Activated naive CD8-positive, alpha-beta T cell treated with anti-CD3 and anti-CD28 coated beads, Interleukin-2, amount 50 U/mL, for 16 hours (primary cell): ENCODE measurements at regions not wholly inside any gene's neighbourhood (a gene's known extent, or its start where the extent isn't known, plus 50 kb on each side); places are given as distances from the start of the nearest gene placed in this dataset.
"Not testable (repeated sequence)": the region's sequence is repeated elsewhere in the genome, so short reads cannot be mapped to it uniquely, and the experiment has no call there.

Experiments
- DNase-seq: peaks from one replicate; pipeline ENCODE4 v3.0.0-alpha.2; 2020; ENCODE audit warnings: low read depth, low spot score

DNA sequence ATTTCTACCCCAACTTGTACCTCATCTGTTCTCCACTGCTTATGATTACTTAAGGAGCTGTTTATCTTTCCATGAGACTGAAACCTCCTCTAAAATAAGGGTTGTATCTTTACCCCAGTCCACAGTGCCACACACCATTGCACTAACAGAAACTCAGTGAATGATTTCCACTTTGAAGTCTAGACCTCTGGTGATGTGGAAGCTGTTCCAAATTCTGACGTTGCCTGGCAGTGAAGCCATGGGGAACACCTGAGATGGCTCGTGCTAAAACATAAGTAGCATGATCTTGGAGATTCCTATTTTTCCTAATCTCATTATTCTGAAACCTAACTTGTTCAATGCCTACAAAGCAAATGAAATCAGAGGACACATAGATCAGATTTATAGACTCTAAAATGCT, 583.2 kb downstream of the EBF1 start:
- DNase-seq, result no peak

DNA sequence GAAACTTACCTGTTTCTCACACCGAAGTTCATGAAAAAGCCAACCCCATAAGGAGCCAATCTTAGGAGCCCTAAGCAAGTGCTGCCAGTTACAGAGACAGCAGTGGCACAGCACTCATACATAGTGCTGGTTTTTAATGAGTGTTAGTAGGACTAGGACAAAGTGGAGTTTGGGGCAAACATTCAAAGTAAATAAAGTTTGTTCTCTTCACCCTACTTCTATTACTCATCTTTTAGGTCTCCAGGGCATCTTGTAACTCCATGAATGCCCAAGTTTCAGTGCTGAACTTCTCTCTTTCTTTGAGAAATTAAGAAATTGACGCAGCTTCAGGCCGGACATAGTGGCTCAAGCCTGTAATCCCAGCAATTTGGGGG, 584.7 kb downstream of the EBF1 start:
- no peak for DNase-seq

DNA sequence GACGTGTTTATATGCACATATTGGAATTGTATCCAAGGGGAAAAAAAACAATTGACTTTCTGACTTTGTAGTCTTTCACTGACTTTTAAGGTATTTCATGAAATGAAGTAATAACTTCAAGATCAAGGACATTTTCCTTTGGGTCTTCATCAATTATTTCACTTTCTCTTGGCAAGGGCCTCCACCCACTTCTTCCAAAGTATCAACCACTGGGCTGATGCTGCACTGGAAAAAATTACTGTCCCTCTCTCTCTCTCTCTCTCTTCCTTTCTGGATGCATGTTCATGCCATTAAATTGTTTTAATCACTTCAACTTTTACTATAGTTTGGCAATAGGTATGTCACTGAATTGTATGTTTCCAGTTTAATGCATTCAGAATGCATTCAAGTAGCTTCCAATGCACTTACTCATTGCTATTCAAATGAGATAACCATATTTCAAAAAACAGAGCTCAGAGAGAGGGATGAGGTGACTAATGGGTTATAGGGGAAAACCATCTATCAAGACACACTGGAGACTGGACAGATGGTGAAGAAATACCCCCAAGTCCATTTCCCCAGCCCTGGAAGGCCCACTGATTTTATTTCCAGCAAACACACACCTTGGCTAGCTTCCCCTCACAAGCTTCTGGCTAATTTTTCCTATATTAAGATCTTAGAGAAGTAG, 585.3 kb downstream of the EBF1 start:
- no peak for DNase-seq

DNA sequence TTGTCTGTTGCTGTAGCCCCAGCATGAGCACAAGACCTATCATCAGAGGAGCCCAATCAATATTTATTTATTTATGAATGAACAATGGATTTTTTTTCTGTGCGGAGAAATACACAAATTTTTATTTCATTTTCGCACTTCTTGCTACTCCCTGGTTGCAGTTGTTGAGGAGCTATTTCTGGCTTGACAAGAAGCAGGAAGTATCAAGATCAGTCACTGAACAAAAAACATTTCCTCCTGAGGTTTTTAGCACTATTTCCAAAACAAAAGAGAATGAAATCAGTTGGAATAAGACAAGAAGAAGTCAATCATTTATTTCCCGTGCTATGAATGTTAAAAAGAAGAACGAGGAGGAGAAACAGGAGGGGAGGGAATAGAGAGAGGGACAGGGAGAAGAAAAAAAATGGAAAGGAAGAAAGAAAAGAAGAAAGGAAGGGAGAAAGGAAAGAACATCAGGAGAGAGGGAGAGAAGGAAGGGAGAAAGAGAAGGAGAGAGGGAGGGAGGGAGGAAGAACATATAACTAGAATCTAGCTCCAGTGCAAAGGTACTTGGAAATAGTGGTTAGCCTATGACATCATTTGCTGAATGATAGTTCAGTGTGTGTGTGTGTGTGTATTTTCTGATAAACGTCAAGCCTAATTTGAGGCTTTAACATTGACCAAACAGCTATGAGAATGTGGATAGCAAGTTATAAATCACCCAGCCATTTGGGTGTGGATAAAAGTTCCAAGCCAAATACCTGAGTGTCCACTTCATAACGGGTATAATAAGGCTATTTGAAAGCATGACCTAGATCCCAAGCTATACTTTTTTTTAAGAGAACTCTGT, 586.0 kb downstream of the EBF1 start:
- DNase-seq, result no peak

DNA sequence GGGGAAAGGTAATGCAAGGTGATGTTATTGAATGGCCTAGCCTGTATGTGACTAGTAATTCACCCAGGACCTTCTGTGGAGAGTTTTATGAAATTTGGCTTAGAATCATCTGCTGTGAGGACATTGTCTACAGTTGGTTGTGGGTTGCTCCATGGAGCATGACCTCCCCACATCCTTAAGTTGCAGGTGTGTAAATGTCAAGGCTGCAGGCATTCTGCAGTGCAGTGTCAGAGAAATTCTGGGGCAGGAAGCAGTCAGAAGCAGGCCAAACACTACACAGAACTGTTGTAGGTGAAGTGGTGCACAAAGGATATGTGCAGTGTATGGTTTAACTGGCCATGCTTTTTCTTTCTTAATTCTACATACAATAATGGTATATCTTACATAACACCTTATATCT, 588.3 kb downstream of the EBF1 start:
- no peak for DNase-seq

DNA sequence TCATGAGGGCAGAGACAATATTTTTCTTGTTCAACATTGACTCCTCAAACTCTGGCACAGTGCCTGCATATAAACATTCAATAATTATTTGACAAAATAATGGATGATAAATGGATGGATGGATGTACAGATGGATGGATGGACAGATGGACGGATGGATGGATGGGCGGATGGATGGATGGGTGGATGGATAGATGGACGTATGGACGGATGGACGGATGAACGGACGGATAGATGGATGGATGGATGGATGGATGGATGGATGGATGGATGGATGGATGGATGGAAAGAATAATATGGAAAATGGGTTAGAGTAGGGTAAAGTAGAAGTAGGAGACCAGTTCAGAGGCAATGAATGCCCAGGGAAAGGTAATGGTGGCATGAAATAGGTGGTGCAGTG, 589.2 kb downstream of the EBF1 start:
- DNase-seq, result no peak

DNA sequence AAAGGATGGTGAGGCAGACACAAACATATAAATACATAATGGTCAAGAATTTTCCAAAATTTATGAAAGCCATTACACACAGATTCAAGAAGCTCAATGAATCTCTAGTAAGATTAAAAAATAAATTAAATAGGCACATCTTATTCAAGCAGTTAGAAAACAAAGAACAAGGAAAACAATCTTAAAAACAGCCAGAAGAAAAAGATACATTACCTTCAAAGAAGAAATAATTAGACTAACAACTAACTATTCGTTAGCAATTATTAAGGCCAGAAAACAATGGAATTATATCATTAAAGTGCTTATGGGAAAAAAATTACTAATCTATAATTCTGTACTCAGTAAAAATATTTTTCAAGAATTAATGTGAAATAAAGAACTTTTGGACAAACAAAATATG, 593.1 kb downstream of the EBF1 start:
- no peak for DNase-seq

DNA sequence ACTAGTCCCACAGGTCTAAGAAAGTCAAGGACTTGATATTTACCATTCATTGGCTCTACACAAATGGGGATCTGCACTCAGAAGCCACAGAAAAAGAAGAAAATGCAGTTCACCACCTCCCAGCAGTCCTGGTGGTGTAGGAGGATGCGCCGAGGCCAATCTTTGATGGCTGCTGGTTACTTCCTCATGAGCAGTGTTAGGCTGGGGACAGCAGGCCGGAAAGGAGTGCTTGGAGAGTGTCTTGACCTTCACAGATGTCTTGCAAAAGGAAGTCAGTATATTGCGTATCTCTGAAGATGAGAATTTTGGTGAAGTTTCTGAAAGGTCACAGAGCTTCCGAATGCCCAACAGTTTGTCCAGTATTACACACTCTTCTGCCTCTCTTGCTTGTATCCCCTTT, 597.0 kb downstream of the EBF1 start:
- DNase-seq, result no peak

DNA sequence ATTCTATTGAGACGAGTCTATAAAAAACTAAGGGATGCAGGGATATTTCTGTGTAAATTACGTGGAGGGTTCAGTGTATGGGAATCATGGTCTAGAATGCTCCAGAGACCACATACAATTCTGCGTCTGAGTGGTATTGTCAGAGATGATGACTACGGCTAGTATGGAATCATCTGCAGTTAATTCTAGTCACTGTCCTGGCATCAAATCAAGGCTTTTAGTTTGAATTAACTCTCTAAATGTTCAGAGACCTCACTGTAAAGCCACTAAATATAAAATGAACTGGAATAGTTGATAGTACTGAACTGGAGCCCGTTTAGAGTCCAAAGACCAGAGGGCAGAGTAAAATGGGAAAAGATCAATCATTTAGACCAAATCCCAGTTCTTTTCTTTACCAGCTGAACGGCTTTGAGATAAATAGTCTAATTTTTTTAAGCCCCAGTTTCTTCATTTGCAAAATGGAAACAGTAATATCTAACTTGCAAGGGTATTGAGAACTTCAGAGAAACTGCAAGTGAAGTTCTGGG, 599.8 kb downstream of the EBF1 start:
- no peak for DNase-seq

DNA sequence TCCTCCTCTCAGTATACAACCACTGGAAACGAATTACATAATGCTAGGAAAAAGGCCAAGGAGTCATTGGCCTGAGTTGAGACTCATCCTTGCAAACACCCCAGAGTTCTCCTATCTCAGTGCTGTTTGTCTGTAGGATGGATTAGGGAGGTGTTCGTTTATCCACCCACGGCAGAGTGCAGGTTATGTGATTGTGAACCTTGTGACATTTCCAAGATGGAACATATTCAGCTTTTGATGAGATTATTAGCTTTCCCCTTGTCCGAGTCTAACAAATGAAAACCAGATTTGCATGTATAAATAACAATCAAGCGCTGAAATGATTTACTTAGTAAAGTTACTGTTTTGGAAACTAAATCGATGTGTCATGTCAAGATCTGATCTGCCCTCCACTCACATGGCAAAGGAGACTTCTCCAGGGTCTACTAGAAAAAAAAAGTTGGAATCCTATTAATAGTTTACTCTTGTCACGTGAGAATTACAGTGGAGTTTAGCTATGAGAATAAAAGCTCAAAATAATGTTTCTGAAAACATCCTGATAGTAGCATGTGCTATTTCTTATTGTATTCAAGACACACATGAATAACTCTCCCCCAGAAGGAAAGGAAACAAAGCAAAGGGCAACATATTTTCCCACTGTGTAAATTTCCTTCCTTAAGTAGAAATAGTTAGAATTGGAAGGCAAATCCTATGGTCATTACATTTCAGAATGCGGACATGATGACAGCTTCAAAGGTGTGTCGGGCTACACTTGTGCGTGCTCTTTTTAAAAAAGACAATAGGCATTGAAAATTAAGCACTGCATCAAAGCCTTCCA, 600.4 kb downstream of the EBF1 start:
- DNase-seq, result no peak

DNA sequence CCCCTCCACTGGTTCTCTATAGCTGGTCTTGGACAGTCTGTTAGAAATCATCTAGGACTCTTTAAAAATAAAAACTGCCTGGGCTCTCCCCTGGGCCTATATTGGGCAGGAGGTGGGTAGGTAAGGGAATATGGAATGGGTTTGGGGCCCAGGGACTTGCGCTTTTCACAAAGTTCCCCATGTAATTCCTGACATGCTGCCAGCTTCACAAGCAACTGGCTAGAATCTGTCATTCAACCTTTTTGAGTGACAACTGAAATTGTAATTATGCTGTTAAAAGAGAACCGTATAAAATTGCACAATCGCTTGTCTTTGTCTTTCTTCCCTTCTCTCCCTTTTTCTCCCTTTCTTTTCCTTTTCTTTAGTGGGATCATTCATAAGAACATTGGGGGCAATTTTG, 603.1 kb downstream of the EBF1 start:
- no peak for DNase-seq

DNA sequence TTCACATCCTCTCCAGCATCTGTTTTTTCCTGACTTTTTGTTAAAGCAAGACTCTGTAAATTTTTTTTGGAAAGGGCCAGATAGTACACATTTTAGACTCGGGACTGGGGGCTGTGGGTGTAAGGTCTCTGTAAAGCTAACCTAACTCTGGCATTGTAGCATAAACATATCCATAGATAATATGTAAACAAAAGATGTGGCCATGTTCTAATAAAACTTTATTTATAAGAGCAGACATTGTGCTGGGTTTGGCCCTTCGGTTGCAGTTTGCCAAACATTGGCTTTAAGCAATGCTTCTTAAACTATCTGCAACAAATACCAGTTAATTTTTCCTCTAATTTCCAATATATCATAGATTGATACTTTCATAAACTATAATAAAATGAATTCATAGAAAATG, 605.2 kb downstream of the EBF1 start:
- no peak for DNase-seq

DNA sequence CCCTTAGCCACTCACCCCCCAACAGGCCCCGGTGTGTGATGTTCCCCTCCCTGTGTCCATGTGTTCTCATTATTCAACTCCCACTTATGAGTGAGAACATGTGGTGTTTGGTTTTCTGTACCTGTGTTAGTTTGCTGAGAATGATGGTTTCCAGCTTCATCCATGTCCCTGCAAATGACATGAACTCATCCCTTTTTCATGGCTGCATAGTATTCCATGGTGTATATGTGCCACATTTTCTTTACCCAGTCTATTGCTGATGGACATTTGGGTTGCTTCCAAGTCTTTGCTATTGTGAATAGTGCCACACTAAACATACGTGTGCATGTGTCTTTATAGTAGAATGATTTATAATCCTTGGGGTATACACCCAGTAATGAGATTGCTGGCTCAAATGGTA, 605.7 kb downstream of the EBF1 start:
- not testable (repeated sequence) for DNase-seq

DNA sequence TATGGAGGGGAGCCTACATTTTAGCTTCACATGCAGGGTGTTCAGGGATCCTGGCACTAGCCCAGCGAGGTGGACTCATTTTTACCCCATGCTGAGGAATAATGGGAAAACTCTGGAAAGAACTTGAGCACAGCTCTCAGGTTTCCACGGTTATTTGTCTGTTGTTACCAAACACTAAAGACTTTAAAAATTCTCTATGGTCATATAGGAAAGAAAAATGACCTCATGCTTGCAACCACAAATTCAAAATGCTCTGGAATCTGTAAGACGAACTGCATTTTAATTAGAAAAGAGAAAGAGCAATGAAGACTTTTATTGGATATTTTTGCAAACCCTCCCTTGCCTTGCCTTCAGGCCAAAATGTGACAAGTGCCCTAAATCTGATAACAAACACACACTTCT, 606.9 kb downstream of the EBF1 start:
- no peak for DNase-seq

DNA sequence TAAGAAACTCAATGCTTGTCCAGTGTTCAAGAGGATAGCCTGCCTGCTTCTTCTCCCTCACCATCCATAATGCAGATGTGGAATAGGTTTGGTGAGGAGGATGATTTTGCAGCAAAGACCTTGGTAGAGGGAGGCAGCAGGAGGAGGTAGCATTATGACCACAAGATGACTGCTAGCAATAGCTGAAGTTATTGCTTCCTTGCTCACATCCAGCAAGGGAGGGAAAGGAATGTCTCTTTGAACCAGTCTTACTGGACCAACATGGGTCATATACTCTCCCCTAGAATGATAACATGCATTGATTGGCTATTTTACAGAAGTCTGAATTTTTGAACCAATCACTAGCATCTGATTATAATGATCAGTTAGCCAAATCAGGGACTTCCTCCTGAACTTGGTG, 607.6 kb downstream of the EBF1 start:
- no peak for DNase-seq

DNA sequence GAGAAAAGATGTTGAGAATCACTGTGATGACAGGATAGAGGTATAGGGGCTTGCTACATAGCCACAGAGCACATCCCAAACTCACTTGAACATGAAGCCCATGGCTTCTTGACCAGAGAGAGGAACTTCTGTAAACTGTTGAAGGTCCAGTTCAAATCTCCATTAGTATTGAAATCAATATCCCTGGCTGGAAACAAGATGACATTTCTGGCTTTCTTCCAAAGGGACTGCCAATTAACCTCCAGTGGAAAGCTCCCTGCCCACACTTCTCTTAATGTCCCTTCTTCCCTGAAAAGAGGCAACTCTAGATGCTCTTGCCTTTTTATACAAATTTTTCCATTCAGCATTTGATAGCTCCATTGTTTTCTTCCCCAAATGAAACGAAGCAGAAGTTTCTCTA, 612.1 kb downstream of the EBF1 start:
- DNase-seq, result no peak

DNA sequence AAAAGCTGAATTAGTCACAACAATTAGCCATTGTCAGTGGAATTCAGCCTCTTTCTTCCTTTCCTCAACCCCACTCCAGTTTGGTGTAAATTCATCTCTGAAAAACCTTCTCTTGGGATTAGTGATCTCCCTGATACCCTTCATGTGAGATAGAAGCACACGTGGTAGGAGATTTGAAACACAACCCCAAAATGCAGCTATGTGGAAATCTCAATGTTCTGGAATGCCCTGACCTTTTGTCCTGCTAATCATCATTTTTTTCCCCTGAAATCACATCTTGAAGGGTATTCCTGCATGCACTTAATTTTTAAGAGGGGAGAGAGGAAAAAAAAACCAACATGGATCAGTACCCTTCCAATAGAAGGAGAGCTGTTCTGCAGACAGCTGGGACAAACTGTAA, 612.6 kb downstream of the EBF1 start:
- no peak for DNase-seq

DNA sequence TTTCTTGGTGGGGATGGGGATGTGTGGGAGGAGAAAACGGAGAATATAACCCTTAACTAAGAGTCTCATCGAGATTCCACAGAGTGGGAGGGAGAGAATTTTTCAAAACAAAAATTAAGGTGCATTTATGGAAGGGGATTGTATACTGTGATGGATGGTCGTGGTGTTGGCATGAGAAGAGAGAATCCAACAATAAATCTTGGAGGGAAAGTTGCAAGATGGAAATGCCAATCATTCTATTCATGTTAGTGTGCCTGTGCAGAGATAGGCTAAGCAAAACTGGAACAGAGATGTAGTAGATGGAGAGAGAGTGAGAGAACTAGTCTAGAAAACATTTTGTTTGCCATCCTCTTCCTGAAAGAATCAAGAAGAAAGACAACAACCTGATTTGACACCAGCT, 613.1 kb downstream of the EBF1 start:
- DNase-seq, result no peak

DNA sequence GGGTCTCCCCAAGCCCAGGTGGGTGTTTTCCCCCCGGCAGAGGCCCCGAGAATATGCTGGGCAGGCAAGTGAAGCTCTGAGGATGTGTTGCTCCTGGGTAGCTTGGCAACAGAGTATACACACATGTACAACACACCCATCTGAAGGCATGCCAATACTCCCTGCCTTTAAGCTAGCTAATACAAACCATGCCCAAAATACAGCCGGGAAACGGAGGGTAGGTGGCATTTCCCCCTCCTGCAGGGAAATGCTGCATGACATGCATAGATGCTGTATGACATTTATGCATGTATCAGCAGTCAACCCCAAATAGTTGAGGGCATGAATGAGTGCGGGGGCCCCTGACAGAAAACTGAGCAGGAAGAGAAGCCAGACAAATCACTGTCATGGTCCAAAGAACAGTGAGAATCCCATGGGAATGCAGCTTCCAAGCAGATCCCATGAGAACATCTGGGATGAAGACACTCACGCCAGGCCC, 614.1 kb downstream of the EBF1 start:
- no peak for DNase-seq

DNA sequence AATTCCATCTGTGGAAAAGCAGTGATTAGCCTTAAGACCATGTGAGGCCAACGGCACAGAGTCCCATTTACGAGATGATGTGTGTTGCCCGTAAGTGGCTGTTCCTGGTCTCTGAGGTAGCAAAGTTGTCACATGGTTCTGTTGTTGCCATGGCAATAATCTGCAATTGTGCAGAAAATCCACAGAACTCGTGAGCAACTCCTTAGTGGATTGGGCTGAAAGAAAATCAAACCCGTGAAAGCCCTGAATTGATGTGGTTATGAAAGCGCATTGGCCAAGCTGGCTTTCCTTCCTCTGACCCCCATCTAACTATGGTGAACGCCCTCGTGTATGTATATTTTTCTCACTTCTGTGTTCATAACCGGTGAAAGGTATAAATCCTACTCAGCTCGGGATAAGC, 614.7 kb downstream of the EBF1 start:
- DNase-seq, result no peak

DNA sequence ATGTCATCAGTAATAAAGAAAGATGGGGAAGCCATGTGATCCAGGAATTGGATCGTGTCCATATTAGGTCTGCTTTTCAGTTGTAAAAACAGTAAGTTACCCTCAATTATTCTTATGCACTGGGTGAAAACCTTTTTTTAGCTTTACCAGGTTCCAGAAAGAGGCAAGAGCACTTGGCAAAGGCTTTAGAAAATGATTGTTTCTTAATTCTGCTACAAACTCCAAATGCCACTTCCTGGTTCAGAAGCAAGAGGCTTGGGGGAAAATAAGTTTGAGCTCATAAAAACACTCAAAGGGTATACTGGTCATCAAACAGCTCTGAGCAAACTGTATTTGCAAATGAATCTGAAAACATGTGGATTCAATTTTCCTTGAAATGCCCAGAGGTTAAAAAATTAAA, 615.6 kb downstream of the EBF1 start:
- DNase-seq, result no peak

DNA sequence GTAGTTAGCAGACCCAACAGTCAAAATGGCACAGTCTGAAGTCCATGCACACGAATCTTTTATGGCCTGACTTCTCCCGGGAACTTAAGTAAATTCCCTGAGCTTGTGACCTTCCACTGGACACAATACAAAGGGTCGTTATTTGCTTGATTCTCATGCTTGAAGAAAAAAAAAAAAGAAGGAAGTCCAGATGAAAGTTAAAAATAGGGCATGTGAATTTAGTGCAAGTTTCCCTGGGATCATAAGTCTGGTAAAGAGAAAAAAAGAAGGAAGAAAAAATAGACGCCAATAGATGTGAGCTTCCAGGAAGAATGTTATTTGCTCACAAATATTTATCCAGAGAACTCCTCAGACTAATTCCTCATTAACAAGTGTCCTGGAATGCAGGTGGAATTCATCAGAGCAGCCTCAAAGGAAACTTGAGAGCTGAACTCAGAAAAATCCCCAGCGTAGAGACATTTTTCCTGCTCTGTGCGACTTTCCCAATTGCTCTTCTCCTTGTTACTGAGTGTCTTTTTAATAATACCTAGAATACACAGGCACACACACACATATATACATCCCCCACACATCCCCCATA, 616.3 kb downstream of the EBF1 start:
- no peak for DNase-seq
